Astrocyte (in vitro differentiated cells and primary cell): ENCODE measurements at regions not wholly inside any gene's neighbourhood (a gene's known extent, or its start where the extent isn't known, plus 50 kb on each side); places are given as distances from the start of the nearest gene placed in this dataset.

Experiments used
- DNase-seq: peaks from one replicate; pipeline ENCODE4 v3.0.0-alpha.2; 2010; ENCODE audit warnings: low read depth
- FAIRE-seq: peaks from 2 replicates; lab custom pipeline; 2011; peaks lifted over from hg19 to GRCh38; lab: Jason Lieb, UNC
- H2AFZ ChIP-seq: 2 replicates; pipeline ENCODE4 v1.6.0; 2012; ENCODE audit warnings: low read depth, low read length, inconsistent platforms
- H3K27ac ChIP-seq: 2 replicates; pipeline ENCODE4 v1.5.1; 2011; ENCODE audit warnings: low read depth, low read length, inconsistent platforms
- H3K27me3 ChIP-seq: 2 replicates; pipeline ENCODE4 v1.6.0; 2011; ENCODE audit warnings: low read length, inconsistent platforms; ENCODE audit not compliant: insufficient read depth
- H3K36me3 ChIP-seq: 2 replicates; pipeline ENCODE4 v1.5.1; 2011; ENCODE audit warnings: low read length, inconsistent platforms; ENCODE audit not compliant: insufficient read depth
- H3K4me1 ChIP-seq: 2 replicates; pipeline ENCODE4 v1.5.1; 2011; ENCODE audit warnings: low read length, inconsistent platforms; ENCODE audit not compliant: insufficient read depth
- H3K4me2 ChIP-seq: 2 replicates; pipeline ENCODE4 v1.6.0; 2012; ENCODE audit warnings: low read length, inconsistent platforms
- H3K4me3 ChIP-seq: 2 replicates; pipeline ENCODE4 v1.5.1; 2011; ENCODE audit warnings: low read depth, mild to moderate bottlenecking, low read length, inconsistent platforms; ENCODE audit not compliant: insufficient read depth
- H3K79me2 ChIP-seq: 2 replicates; pipeline ENCODE4 v1.6.0; 2012; ENCODE audit warnings: mild to moderate bottlenecking, low read length, inconsistent platforms; ENCODE audit not compliant: insufficient read depth
- H3K9ac ChIP-seq: 2 replicates; pipeline ENCODE4 v1.6.0; 2012; ENCODE audit warnings: mild to moderate bottlenecking, low read length, inconsistent platforms
- H3K9me3 ChIP-seq: 2 replicates; pipeline ENCODE4 v1.5.1; 2012; ENCODE audit warnings: low read depth, mild to moderate bottlenecking, low read length, inconsistent platforms; ENCODE audit not compliant: insufficient read depth
- H4K20me1 ChIP-seq: 2 replicates; pipeline ENCODE4 v1.6.0; 2012; ENCODE audit warnings: low read length, inconsistent platforms; ENCODE audit not compliant: insufficient read depth
- H3K27ac Mint-ChIP-seq: one replicate; pipeline ENCODE4 v1.8.0; 2021; ENCODE audit warnings: mild to moderate bottlenecking, mixed read lengths; ENCODE audit not compliant: unreplicated experiment
- H3K27me3 Mint-ChIP-seq: one replicate; pipeline ENCODE4 v1.8.0; 2021; ENCODE audit warnings: low read depth, mixed read lengths; ENCODE audit not compliant: unreplicated experiment
- H3K36me3 Mint-ChIP-seq: one replicate; pipeline ENCODE4 v1.8.0; 2021; ENCODE audit warnings: low read depth, mixed read lengths; ENCODE audit not compliant: unreplicated experiment
- H3K4me1 Mint-ChIP-seq: one replicate; pipeline ENCODE4 v1.8.0; 2021; ENCODE audit warnings: low read depth, mixed read lengths; ENCODE audit not compliant: unreplicated experiment
- H3K4me3 Mint-ChIP-seq: one replicate; pipeline ENCODE4 v1.8.0; 2021; ENCODE audit warnings: mild to moderate bottlenecking, moderate library complexity, mixed read lengths; ENCODE audit not compliant: unreplicated experiment
- H3K9me3 Mint-ChIP-seq: one replicate; pipeline ENCODE4 v1.8.0; 2021; ENCODE audit warnings: mild to moderate bottlenecking, mixed read lengths; ENCODE audit not compliant: unreplicated experiment
- CTCF ChIP-seq: IDR thresholded peaks from 2 replicates; pipeline ENCODE4 v1.5.1; 2011; ENCODE audit warnings: low read depth, mild to moderate bottlenecking, inconsistent platforms, low read length, moderate library complexity; ENCODE audit not compliant: insufficient read depth
- EZH2 ChIP-seq: IDR thresholded peaks from 2 replicates; pipeline ENCODE4 v1.6.1; 2012; ENCODE audit warnings: mild to moderate bottlenecking, low read length, inconsistent platforms; ENCODE audit not compliant: insufficient read depth

DNA sequence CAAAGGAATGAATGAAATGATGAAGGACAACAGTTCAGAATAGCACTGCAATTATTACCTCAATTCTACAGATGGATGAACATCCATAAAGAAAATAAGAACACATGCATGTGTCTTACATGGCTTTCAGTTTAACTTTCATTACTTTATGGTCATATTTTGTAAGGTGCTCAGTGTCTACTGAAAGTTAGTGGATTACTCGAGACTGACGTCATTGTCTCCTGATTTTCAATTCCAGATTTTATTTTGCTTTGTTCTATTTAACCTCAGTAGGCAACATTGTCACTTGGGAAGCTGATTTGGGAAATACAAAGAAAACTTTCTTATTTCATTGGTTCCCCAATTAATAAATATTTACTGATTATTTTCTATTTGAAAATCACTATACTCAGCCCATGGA, 363.7 kb downstream of the CHSY3 start:
- no peaks in the 10 kb centered on the region for H3K79me2 ChIP-seq
- no peak overlapping the region for H3K4me2 ChIP-seq
- H3K27ac ChIP-seq, result no peak overlapping the region
- no peak overlapping the region for H3K4me3 ChIP-seq
- no peak overlapping the region for H2AFZ ChIP-seq
- no peaks in the 10 kb centered on the region for H3K27me3 ChIP-seq
- H3K9me3 ChIP-seq, result no peaks in the 10 kb centered on the region
- H3K4me1 ChIP-seq, result no peaks in the 10 kb centered on the region
- H3K9me3 Mint-ChIP-seq, result no peaks in the 10 kb centered on the region
- no peaks in the 10 kb centered on the region for H4K20me1 ChIP-seq
- FAIRE-seq (no peak), DNase-seq (no peak)
- TF ChIP-seq CTCF, result no peak
- TF ChIP-seq EZH2, result no peak
- H3K9ac ChIP-seq, result no peak overlapping the region
- no peak overlapping the region for H3K27ac Mint-ChIP-seq
- no peaks in the 10 kb centered on the region for H3K4me1 Mint-ChIP-seq
- no peaks in the 10 kb centered on the region for H3K27me3 Mint-ChIP-seq
- no peaks in the 10 kb centered on the region for H3K36me3 ChIP-seq
- H3K4me3 Mint-ChIP-seq, result no peak overlapping the region
- H3K36me3 Mint-ChIP-seq, result no peaks in the 10 kb centered on the region

GRCh38 chr5:130260481-130260880, 356.2 kb downstream of the CHSY3 start:
- H4K20me1 ChIP-seq, result no peaks in the 10 kb centered on the region
- no peak overlapping the region for H3K9ac ChIP-seq
- no peak overlapping the region for H3K4me2 ChIP-seq
- no peaks in the 10 kb centered on the region for H3K27me3 Mint-ChIP-seq
- H3K9me3 ChIP-seq, result no peaks in the 10 kb centered on the region
- no peaks in the 10 kb centered on the region for H3K27me3 ChIP-seq
- no peaks in the 10 kb centered on the region for H3K4me1 Mint-ChIP-seq
- no peak overlapping the region for H3K27ac Mint-ChIP-seq
- H3K36me3 Mint-ChIP-seq, result no peaks in the 10 kb centered on the region
- no peak overlapping the region for H3K4me3 Mint-ChIP-seq
- TF ChIP-seq CTCF, result no peak
- TF ChIP-seq EZH2, result no peak
- no peaks in the 10 kb centered on the region for H3K36me3 ChIP-seq
- H3K4me3 ChIP-seq, result no peak overlapping the region
- DNase-seq (no peak), FAIRE-seq (no peak)
- no peak overlapping the region for H2AFZ ChIP-seq
- no peak overlapping the region for H3K27ac ChIP-seq
- H3K9me3 Mint-ChIP-seq, result no peaks in the 10 kb centered on the region
- no peaks in the 10 kb centered on the region for H3K4me1 ChIP-seq
- H3K79me2 ChIP-seq, result no peaks in the 10 kb centered on the region

- H3K27me3 ChIP-seq, result no peaks in the 10 kb centered on the region
- Mint-ChIP-seq H3K9me3 (peaks cover 2% of the 10 kb centered on the region), H3K4me1 (peaks cover 3% of the 10 kb centered on the region), H3K27ac (no peak overlapping the region), H3K27me3 (no peaks in the 10 kb centered on the region), H3K36me3 (no peaks in the 10 kb centered on the region), H3K4me3 (no peak overlapping the region)
- H3K79me2 ChIP-seq, result no peaks in the 10 kb centered on the region
- TF ChIP-seq EZH2, result no peak
- TF ChIP-seq CTCF, result no peak
- no peaks in the 10 kb centered on the region for H3K4me1 ChIP-seq
- H2AFZ ChIP-seq, result no peak overlapping the region
- no peaks in the 10 kb centered on the region for H3K36me3 ChIP-seq
- no peak overlapping the region for H3K4me3 ChIP-seq
- H3K9ac ChIP-seq, result no peak overlapping the region
- no peak overlapping the region for H3K4me2 ChIP-seq
- H3K27ac ChIP-seq, result no peak overlapping the region
- H4K20me1 ChIP-seq, result no peaks in the 10 kb centered on the region
- no peaks in the 10 kb centered on the region for H3K9me3 ChIP-seq
- DNase-seq (no peak), FAIRE-seq (no peak)
Measured at GRCh38 chr5:130251931-130252330, 347.7 kb downstream of the CHSY3 start.
